Stimulated activated CD4-positive, alpha-beta T cell treated with anti-CD3 and anti-CD28 coated beads, TNF-alpha, amount 100 ng/mL, for 24 hours (primary cell): ENCODE measurements at regions not wholly inside any gene's neighbourhood (a gene's known extent, or its start where the extent isn't known, plus 50 kb on each side); places are given as distances from the start of the nearest gene placed in this dataset.
A peak's percentile ranks its signal among the peaks of the same experiment; 100 is the strongest.

Source experiments
- DNase-seq, 3 experiments: peaks; one replicate each; pipeline ENCODE4 v3.0.0-alpha.2; 2020; ENCODE audit warnings: low read depth in 3 of 3

DNA sequence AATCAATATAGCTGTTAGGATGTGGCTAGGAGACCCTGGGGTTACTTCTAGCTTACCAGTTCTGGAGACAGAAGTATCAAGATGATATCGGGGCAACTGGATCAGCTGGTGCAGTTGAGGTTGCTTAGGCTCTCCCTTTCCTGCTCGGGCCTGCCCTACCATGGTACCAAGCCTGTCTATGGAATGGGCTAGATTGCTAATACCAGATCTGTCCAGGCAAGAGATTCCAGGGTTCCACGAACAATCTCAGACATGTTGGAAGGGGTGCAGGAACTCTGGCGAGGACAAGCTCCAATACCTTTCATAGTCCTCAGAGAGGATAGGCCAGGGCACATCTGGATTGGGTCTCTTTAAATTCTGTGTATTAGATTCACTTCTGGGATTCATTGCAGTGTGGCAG is 53.8 kb downstream of the ADM start:
- no peak for DNase-seq

DNA sequence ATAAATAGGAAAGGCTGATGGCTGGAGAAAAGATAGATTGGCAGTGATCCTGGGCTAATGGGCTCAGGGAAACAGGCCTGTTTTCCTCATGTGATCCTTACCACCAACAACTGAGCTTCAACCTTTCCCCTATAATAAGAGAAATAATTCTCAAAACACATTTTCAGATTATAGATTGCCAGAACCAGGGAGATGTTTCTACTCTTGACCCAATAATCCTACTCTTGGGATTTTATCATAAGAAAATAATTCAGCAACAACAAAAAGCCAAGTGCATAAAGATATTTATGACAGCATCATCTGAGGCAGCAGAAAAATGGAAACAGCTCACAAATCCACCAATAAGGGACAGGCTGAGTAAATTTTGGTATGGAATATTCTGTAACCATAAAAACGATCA is 54.3 kb downstream of the ADM start:
- DNase-seq: no peak

DNA sequence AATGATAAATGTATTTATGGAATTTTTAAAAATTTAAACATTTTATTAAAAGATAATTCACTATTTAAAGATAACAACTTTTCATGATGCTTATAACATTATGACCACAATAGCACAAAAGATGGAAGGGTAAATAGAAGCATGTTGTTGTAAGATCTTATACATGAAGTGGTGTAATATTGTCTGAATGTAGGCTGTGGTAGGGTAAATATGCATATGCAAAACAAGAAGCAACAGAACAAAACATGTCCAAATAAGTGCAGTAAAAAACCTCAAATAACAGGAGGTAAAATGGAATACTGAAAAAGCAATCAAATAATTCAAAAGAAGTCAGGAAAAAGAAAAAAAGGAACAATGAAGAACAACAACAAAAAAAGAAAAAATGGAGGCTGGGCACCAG is 56.0 kb downstream of the ADM start:
- no peak for DNase-seq

DNA sequence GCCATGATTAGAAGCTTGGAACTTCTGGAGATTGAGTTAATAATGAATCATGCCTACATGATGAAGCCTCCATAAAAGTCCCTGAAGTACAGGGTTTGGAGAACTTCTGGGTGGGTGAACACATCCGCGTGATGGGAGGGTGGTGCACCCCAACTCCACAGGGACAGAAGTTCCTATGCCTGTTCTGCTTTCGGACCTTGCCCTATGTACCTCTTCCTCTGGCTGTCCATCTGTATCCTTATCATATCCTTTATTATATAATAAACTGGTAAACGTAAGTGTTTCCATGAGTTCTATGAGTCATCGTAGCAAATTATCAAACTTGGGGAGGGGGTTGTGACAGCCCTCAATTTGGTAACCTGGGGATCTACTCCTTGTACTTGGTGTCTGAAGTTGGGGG is 60.2 kb downstream of the ADM start:
- DNase-seq: no peak

- DNase-seq: peak; percentile 27 to 63 (median 46)
Measured at GRCh38 chr11:10366568-10367331, 61.9 kb downstream of the ADM start.

DNA sequence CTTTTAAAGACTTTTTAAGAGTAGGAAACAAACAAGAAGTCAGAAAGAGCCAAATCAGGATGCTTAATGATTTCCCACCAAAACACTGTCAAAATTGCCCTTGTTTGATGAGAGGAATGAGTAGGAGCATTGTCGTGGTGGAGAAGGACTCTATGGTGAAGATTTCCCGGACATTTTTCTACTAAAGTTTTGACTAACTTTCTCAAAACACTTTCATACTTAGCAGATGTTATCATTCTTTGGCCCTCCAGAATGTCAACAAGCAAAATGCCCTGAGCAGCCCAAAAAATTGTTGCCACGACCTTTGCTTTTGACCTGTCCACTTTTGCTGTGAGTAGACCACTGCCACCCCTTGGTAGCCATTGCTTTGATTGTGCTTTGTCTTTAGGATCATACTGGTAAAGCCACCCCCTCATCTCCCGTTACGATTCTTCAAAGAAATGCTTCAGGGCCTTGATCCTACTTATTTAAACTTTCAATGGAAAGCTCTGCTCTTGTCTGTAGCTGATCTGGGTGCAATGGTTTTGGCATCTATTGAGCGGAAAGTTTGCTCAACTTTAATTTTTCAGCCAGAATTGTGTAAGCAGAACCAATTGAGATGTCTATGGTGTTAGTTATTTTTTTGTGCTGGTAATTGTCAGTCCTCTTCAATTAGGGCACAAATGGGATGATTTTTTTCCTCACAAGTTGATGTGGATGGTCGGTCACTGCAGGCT is 67.2 kb downstream of the ADM start:
- no peak for DNase-seq

- DNase-seq: no peak
Measured at GRCh38 chr11:10373340-10373739, 68.5 kb downstream of the ADM start.

DNA sequence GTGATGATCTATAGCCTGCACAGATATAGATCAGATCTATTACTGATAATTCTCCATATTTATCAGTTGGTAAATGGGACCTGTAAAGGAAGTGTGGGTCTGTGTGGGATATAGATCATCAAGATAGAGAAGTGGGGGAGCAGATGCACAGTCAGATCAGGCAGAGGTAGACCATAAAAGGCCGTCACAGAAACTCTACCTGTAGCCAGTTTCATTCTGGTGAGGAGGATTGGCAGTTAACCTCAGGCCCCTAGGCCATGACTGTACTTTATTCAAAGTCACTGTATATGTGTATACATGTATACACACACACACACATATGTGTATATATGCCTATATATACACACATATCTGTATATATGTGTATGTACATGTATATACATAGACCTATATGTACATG is 69.1 kb downstream of the ADM start:
- no peak for DNase-seq

DNA sequence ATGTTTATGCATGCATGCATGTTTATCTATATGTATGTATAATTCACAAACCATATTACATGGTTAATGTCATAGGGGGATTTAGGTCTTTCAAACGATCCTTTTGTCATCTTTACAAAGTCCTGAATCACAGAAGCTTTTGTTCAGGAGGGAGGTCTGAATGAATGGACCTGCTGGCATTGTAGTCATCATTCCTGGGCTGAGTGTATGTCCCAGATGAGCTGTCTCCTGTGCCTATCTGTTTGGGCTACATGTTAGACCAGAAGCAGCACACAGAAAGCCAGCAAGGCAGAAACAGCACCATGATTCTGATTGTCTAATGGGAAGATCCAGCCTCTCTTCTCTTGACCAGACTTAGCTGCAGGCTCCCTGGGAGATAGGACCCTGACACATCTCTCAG is 69.5 kb downstream of the ADM start:
- no peak for DNase-seq

DNA sequence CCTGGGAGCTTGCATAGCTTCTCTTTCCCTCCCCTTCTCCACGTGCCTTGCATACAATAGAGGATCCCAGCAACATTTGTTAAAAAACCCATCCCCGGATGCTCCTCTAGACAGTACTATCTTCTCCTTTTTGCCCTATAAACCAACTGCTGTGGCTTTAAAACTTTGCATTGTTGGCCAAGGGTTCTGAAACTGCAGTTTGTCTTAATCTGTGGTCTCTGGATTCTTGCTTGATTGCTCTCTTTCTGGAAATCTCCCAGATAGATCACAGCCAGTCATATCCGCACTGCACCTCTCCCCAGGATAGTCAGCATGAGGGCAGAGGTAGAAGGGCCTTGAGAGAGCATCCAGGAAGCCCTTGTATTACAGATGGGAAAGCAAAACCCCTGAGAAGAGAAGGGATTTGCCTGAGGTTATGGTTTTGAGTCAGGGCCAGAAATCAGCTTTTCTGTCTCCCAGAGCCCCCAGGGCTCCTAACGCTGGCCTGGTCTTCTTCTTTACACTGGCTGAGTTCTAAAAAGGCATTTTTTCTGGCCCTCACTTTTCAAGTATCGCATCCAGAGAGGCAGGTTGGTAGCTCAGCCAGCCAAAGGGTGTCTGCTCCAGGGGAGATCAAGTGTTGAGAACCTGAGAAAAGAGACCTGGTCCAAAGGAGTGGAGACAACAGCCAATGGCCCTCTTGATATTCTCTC is 70.6 kb downstream of the ADM start:
- no peak for DNase-seq

GRCh38 chr11:10376061-10376460 is 71.2 kb downstream of the ADM start:
- no peak for DNase-seq

DNA sequence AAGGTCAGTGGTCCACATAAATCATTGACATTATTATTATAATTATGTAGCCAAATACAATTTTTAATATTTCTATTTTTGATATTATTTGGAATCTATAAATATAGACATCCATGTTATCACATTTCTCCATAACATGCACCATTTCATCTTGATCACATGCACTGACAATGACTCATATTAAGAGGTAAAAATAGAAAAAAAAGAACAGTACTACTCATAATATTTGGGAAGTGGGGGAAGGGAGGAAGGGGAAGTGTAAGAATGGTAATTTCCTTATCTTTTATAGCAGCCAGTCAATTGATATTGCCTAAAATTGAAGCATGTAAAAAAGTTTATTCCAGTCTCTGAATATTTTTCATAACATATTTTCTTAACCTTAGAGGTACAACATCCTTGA is 72.3 kb downstream of the ADM start:
- no peak for DNase-seq

- DNase-seq: no peak
Measured at GRCh38 chr11:10378362-10378761, 73.5 kb downstream of the ADM start.

- no peak for DNase-seq
Measured at GRCh38 chr11:10379022-10379421, 74.1 kb downstream of the ADM start.

GRCh38 chr11:10379426-10379825 is 74.6 kb downstream of the ADM start:
- DNase-seq: no peak

GRCh38 chr11:10379871-10380568 is 75.0 kb upstream of the AMPD3 start:
- no peak for DNase-seq

DNA sequence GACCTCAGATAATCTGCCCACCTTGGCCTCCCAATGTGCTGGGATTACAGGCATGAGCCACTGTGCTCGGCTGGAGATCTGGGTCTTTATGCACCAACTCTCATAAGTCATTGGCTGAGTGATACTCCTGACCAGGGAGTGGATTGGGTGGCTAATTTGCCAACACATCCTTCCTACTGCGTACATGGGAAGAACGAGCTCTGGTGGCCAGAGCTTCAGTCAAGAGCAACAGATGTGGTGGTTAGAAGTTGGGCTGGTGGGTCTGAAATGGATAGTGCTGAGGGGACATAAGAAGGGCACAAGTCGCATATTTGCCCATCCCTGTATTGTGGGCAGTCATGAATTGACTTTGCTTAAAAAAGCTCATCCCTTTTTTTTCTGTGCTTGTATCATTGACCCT is 74.1 kb upstream of the AMPD3 start:
- DNase-seq: no peak

- DNase-seq: no peak
Measured at GRCh38 chr11:10381736-10382135, 73.3 kb upstream of the AMPD3 start.

DNA sequence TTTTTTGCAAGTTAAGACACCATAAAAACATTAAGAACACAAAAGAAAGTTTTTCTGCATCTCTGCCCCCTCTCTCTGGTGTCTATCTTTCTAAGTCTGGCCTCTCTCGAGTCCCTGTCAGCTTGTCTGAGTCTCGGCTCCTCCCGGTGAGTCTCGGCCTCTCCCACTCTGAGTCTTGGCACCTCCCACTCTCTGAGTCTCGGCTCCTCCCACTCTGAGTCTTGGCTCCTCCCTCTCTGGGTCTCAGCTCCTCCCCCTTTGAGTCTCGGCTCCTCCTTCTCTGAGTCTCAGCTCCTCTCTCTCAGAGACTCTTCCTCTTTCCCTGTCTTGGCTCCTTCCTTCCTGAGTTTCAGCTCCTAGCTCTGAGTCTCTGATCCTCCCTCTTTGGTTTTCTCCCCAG is 72.5 kb upstream of the AMPD3 start:
- DNase-seq: no peak

DNA sequence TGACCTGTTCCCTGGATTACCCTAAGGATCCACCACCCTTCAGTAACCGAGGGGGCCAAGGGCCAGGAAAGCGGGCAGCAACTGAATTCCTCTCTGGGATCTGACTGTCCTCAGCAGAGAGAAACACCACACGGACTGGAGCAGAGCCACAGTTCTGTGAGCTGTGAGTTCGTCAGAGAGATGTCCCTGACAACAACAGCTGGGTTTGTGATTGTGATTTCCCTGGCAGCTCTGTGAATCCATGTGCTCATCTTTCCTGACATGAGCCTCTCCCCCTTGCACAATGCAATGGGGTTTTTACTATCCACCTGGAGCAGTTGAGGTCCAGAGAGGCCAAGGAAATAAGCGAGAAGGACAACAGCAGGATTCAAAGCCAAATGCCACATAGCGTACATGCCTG is 69.4 kb upstream of the AMPD3 start:
- no peak for DNase-seq

DNA sequence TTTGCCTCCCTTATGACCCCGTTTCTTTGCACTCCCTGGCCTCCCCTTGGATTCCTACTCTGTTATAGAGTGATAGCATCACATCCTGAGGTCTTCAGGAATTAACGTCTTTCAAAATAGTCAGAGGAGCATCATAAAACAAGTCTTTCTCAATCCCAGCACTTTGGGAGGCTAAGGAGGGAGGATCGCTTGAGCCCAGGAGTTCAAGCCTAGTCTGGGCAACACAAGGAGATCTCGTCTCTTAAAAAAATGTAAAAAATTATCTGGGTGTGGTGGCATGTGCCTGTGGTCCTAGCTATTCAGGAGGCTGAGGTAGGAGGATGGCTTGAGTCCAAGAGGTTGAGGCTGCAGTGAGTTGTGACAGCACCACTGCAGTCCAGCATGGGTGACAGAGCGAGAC is 68.7 kb upstream of the AMPD3 start:
- no peak for DNase-seq

GRCh38 chr11:10386861-10387205 is 68.2 kb upstream of the AMPD3 start:
- no peak for DNase-seq
